ENCODE measurements at regions not wholly inside any gene's neighbourhood (a gene's known extent, or its start where the extent isn't known, plus 50 kb on each side); places are given as distances from the start of the nearest gene placed in this dataset.

DNA sequence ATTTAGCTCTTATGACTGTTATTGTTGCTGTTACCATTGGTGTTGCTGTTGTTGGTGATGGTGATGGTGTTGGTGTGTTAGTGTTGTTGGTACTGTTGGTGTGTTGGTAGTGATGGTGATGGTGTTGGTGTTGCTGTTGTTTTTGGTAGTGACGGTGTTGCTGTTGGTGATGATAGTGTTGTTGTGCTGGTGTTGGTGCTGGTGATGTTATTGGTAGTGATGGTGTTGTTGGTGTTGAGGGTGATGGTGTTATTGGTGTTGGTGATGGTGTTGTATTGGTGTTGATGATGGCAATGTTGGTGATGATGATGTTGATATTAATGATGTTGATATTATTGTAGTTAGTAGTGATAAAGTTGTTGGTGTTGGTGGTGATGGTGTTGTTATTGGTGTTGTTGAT, 285.7 kb upstream of the FOXF1 start:
- no peaks in the 10 kb centered on the region for H3K4me1 ChIP-seq (ENCODE audit: low read length)
- no peaks in the 10 kb centered on the region for H4K20me1 ChIP-seq (ENCODE audit: insufficient read depth, low read length)
- H3K27ac ChIP-seq (ENCODE audit: low read length): no peak overlapping the region
- no peak for TF ChIP-seq EZH2phosphoT487 (IDR thresholded peaks at IDR 0.05; ENCODE audit: low read length)
- TF ChIP-seq EZH2 (optimal IDR thresholded peaks at IDR 0.05; ENCODE audit: low read depth, low read length): no peak
- TF ChIP-seq, protein P1, sequence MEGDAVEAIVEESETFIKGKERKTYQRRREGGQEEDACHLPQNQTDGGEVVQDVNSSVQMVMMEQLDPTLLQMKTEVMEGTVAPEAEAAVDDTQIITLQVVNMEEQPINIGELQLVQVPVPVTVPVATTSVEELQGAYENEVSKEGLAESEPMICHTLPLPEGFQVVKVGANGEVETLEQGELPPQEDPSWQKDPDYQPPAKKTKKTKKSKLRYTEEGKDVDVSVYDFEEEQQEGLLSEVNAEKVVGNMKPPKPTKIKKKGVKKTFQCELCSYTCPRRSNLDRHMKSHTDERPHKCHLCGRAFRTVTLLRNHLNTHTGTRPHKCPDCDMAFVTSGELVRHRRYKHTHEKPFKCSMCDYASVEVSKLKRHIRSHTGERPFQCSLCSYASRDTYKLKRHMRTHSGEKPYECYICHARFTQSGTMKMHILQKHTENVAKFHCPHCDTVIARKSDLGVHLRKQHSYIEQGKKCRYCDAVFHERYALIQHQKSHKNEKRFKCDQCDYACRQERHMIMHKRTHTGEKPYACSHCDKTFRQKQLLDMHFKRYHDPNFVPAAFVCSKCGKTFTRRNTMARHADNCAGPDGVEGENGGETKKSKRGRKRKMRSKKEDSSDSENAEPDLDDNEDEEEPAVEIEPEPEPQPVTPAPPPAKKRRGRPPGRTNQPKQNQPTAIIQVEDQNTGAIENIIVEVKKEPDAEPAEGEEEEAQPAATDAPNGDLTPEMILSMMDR (IDR thresholded peaks at IDR 0.05; ENCODE audit: low read length): no peak
- no peaks in the 10 kb centered on the region for H3K79me2 ChIP-seq (ENCODE audit: low read length)
- H3F3A ChIP-seq (ENCODE audit: insufficient read depth, low read length): no peaks in the 10 kb centered on the region
- H3K27me3 ChIP-seq (replicated peaks; ENCODE audit: insufficient read depth, low read length): peaks cover 43% of the 10 kb centered on the region
- DNase-seq: no peak
- H3K36me3 ChIP-seq (replicated peaks; ENCODE audit: insufficient read depth, low read length): no peaks in the 10 kb centered on the region
- no peak overlapping the region for H3K9ac ChIP-seq (ENCODE audit: low read length)
- no peak overlapping the region for H3K4me2 ChIP-seq (ENCODE audit: low read depth, low read length)
- no peak overlapping the region for H2AFZ ChIP-seq (ENCODE audit: low read length)
- no peaks in the 10 kb centered on the region for H3K9me3 ChIP-seq (replicated peaks; ENCODE audit: insufficient read depth, low read length)
- no peaks in the 10 kb centered on the region for H3K9me2 ChIP-seq (replicated peaks; ENCODE audit: insufficient read depth, low read length)
- no peak overlapping the region for H3K4me3 ChIP-seq (ENCODE audit: low read length)

DNA sequence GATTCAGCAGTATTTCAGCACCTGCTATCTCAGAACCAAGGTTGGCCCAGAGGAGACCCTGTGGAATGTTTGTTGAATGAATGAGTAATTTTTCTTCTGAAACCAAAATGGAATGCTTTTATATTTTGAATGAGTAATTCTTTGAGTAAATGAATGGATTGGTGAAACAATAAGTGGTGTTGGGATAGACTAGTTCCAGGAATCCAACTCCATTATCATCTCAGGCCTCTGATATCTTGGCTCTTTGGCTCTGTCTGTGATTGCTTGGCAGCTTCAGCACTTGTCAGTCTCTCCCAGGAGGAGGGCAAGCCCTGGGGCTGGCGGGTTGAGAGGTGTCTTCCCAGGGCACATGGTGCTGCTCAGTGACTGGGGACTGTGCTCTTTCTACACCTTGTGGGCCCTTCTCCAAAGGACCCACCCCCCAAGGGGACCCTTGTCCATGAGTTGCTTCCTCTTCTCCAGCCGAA, 284.4 kb upstream of the FOXF1 start:
- Histone ChIP-seq H3K36me3 (replicated peaks; ENCODE audit: insufficient read depth, low read length) (no peaks in the 10 kb centered on the region), H3K4me2 (ENCODE audit: low read depth, low read length) (no peak overlapping the region), H3K27me3 (replicated peaks; ENCODE audit: insufficient read depth, low read length) (peaks cover 30% of the 10 kb centered on the region), H2AFZ (ENCODE audit: low read length) (no peak overlapping the region), H3K9me2 (replicated peaks; ENCODE audit: insufficient read depth, low read length) (no peaks in the 10 kb centered on the region), H3K79me2 (ENCODE audit: low read length) (no peaks in the 10 kb centered on the region), H3K27ac (ENCODE audit: low read length) (no peak overlapping the region), H3F3A (ENCODE audit: insufficient read depth, low read length) (no peaks in the 10 kb centered on the region), H3K9me3 (replicated peaks; ENCODE audit: insufficient read depth, low read length) (no peaks in the 10 kb centered on the region), H3K9ac (ENCODE audit: low read length) (no peak overlapping the region), H4K20me1 (ENCODE audit: insufficient read depth, low read length) (no peaks in the 10 kb centered on the region), H3K4me3 (ENCODE audit: low read length) (no peak overlapping the region), H3K4me1 (ENCODE audit: low read length) (no peaks in the 10 kb centered on the region)
- TF ChIP-seq EZH2phosphoT487 (IDR thresholded peaks at IDR 0.05; ENCODE audit: low read length) (no peak), EZH2 (optimal IDR thresholded peaks at IDR 0.05; ENCODE audit: low read depth, low read length) (no peak)
- TF ChIP-seq, protein P1 (IDR thresholded peaks at IDR 0.05; ENCODE audit: low read length): no peak
- no peak for DNase-seq

DNA sequence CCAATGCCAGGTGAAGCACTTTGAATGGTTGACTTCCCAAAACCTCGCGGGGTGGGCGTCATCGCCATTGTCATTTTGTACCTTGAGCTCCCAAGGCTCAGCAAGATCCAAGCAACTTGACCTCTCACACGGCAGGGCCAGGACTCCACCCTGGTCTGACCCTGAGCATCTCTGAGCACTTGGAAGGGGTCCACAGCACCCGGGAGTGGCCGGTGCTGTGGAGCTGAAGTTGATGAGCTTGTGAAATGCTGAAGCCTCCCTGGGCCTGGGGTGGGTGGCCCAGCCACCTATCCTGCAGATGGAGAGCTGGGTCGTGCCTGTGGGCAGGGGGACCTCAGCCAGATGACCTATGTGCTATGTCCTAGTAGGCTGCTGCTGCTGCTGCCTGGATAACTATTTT, 283.3 kb upstream of the FOXF1 start:
- H3K9me2 ChIP-seq (replicated peaks; ENCODE audit: insufficient read depth, low read length): no peaks in the 10 kb centered on the region
- no peak overlapping the region for H3K4me3 ChIP-seq (ENCODE audit: low read length)
- peaks cover 30% of the 10 kb centered on the region for H3K27me3 ChIP-seq (replicated peaks; ENCODE audit: insufficient read depth, low read length)
- no peaks in the 10 kb centered on the region for H3F3A ChIP-seq (ENCODE audit: insufficient read depth, low read length)
- no peak overlapping the region for H3K27ac ChIP-seq (ENCODE audit: low read length)
- no peak overlapping the region for H3K9ac ChIP-seq (ENCODE audit: low read length)
- H3K36me3 ChIP-seq (replicated peaks; ENCODE audit: insufficient read depth, low read length): no peaks in the 10 kb centered on the region
- no peaks in the 10 kb centered on the region for H3K9me3 ChIP-seq (replicated peaks; ENCODE audit: insufficient read depth, low read length)
- no peak overlapping the region for H2AFZ ChIP-seq (ENCODE audit: low read length)
- H3K4me1 ChIP-seq (ENCODE audit: low read length): no peaks in the 10 kb centered on the region
- no peaks in the 10 kb centered on the region for H3K79me2 ChIP-seq (ENCODE audit: low read length)
- TF ChIP-seq EZH2 (optimal IDR thresholded peaks at IDR 0.05; ENCODE audit: low read depth, low read length) (no peak), EZH2phosphoT487 (IDR thresholded peaks at IDR 0.05; ENCODE audit: low read length) (no peak)
- TF ChIP-seq, protein P1 (IDR thresholded peaks at IDR 0.05; ENCODE audit: low read length): no peak
- no peaks in the 10 kb centered on the region for H4K20me1 ChIP-seq (ENCODE audit: insufficient read depth, low read length)
- no peak for DNase-seq
- H3K4me2 ChIP-seq (ENCODE audit: low read depth, low read length): no peak overlapping the region
